Upper lobe of left lung (tissue), 4 donors: ENCODE measurements at regions not wholly inside any gene's neighbourhood (a gene's known extent, or its start where the extent isn't known, plus 50 kb on each side); places are given as distances from the start of the nearest gene placed in this dataset.

Source experiments
- CTCF ChIP-seq, 6 experiments: fragments of 450-650 bp in 4 of 6; fragments of 200-600 bp in 2 of 6; sonication (generic) in 2 of 6; IDR thresholded peaks; one replicate each; pipeline ENCODE4 v1.5.1; 2016 to 2019; ENCODE audit warnings: antibody characterized with exemption in 6 of 6
- POLR2A ChIP-seq, 4 donors: fragments of 450-650 bp; IDR thresholded peaks; one replicate each; pipeline ENCODE4 v1.5.1; 2016 to 2017; ENCODE audit warnings: antibody characterized with exemption in 4 of 4, mild to moderate bottlenecking in 2 of 4
- POLR2AphosphoS5 ChIP-seq, 2 donors: sonication (generic); formaldehyde crosslinking; IDR thresholded peaks; one replicate each; pipeline ENCODE4 v1.5.1; 2017; ENCODE audit warnings: antibody characterized with exemption in 2 of 2

- no peak for TF ChIP-seq CTCF (IDR thresholded peaks at IDR 0.05)
- no peak for TF ChIP-seq POLR2AphosphoS5 (IDR thresholded peaks at IDR 0.05)
- TF ChIP-seq POLR2A (IDR thresholded peaks at IDR 0.05): no peak
These were observed 163.6 kb upstream of the DYRK2 start for GRCh38 chr12:67484791-67485480.
